ENCODE measurements at regions not wholly inside any gene's neighbourhood (a gene's known extent, or its start where the extent isn't known, plus 50 kb on each side); places are given as distances from the start of the nearest gene placed in this dataset.

- Histone ChIP-seq H3K4me2 (no peak overlapping the region), H3K9ac (no peak overlapping the region), H3K9me2 (peaks cover 3% of the 10 kb centered on the region; the same call in 1 of the 2 replicates), H3K4me1 (ENCODE audit: control insufficient read depth in 1 of 2, insufficient read depth in 2 of 2, low read depth in 1 of 2, low read length in 1 of 2) (peaks cover 0 to 2% of the 10 kb centered on the region in 2 experiments; a peak in 1 of 4 replicates), H2AFZ (ENCODE audit: low read depth) (no peak overlapping the region), H3K27me3 (ENCODE audit: insufficient read depth) (no peaks in the 10 kb centered on the region), H3K79me2 (ENCODE audit: insufficient read depth) (no peaks in the 10 kb centered on the region), H3F3A (replicated peaks; ENCODE audit: insufficient read depth) (no peaks in the 10 kb centered on the region), H3K27ac (ENCODE audit: low read depth in 2 of 2, low read length in 1 of 2) (no peak overlapping the region), H3K4me3 (ENCODE audit: low read depth in 2 of 2, low read length in 1 of 2) (no peak overlapping the region), H3K36me3 (replicated peaks in 1 of 2; ENCODE audit: control insufficient read depth in 1 of 2, insufficient read depth in 2 of 2, low read length in 1 of 2) (no peaks in the 10 kb centered on the region), H3K9me3 (no peaks in the 10 kb centered on the region), H4K20me1 (ENCODE audit: insufficient read depth) (no peaks in the 10 kb centered on the region)
- CTCF ChIA-PET: no interaction called here
- no peak for DNase-seq
- POLR2A ChIA-PET: no interaction called here
- no peak for TF ChIP-seq CTCF (IDR thresholded peaks at IDR 0.05)
- no peak for TF ChIP-seq FOXM1 (IDR thresholded peaks at IDR 0.05; ENCODE audit: low read depth)
- no peak for TF ChIP-seq YY1 (IDR thresholded peaks at IDR 0.05; ENCODE audit: low read depth)
- TF ChIP-seq USF1 (IDR thresholded peaks at IDR 0.05; ENCODE audit: borderline replicate concordance, low read depth): no peak
- no peak for TF ChIP-seq MEF2A (IDR thresholded peaks at IDR 0.05; ENCODE audit: borderline replicate concordance, low read depth)
- no peak for TF ChIP-seq IRF3 (IDR thresholded peaks at IDR 0.05; ENCODE audit: low read depth, low read length)
- TF ChIP-seq SMC3 (IDR thresholded peaks at IDR 0.05; ENCODE audit: low read depth, low read length): no peak
Observed at GRCh38 chr10:118148247-118148646, 101.5 kb upstream of the RAB11FIP2 start.

DNA sequence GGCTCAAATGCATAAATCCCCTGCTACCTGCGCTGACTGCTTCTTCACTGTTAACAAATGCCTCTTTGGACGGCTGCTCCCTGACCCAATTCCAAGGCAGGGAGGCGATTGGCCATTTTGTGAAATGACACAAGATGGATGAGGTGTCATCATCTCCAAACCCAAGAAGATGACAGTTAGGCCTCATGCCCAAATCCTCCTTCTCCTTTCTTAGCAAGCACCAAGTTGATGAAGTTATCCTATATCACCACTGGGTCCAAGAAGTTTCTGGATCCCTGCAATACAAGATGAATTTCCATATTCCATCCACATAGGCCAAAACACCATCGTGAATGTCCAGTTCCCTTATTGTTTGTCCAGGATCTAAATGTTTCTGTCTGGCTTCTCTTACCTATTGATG, 98.5 kb upstream of the RAB11FIP2 start:
- H3K4me1 ChIP-seq (ENCODE audit: control insufficient read depth in 1 of 2, insufficient read depth in 2 of 2, low read depth in 1 of 2, low read length in 1 of 2): peaks cover 0 to 2% of the 10 kb centered on the region in 2 experiments; a peak in 1 of 4 replicates
- no peaks in the 10 kb centered on the region for H3K79me2 ChIP-seq (ENCODE audit: insufficient read depth)
- no peak overlapping the region for H3K27ac ChIP-seq (ENCODE audit: low read depth in 2 of 2, low read length in 1 of 2)
- no peak overlapping the region for H3K4me3 ChIP-seq (ENCODE audit: low read depth in 2 of 2, low read length in 1 of 2)
- no peaks in the 10 kb centered on the region for H3K36me3 ChIP-seq (replicated peaks in 1 of 2; ENCODE audit: control insufficient read depth in 1 of 2, insufficient read depth in 2 of 2, low read length in 1 of 2)
- H3K9me3 ChIP-seq: no peaks in the 10 kb centered on the region
- no peak overlapping the region for H3K4me2 ChIP-seq
- no peak overlapping the region for H3K9ac ChIP-seq
- 32% methylated on average over 4 of the region's 4 CpGs for WGBS (ENCODE audit: low lambda C conversion rate)
- TF ChIP-seq POLR2AphosphoS5 (IDR thresholded peaks at IDR 0.05; ENCODE audit: low read depth, low read length) (no peak), RFX5 (IDR thresholded peaks at IDR 0.05; ENCODE audit: low read length) (no peak), EZH2phosphoT487 (IDR thresholded peaks at IDR 0.05; ENCODE audit: borderline replicate concordance, low read depth) (no peak), IRF3 (IDR thresholded peaks at IDR 0.05; ENCODE audit: low read depth, low read length) (no peak), CHD2 (IDR thresholded peaks at IDR 0.05; ENCODE audit: low read length, partially characterized antibody) (no peak), TEAD4 (IDR thresholded peaks at IDR 0.05; ENCODE audit: borderline replicate concordance, insufficient read depth) (no peak), RCOR1 (IDR thresholded peaks at IDR 0.05; ENCODE audit: low read length) (no peak), FOSL2 (IDR thresholded peaks at IDR 0.05; ENCODE audit: borderline replicate concordance, low read depth) (no peak), CTCF (IDR thresholded peaks at IDR 0.05) (no peak), JUND (IDR thresholded peaks at IDR 0.05) (no peak), USF1 (IDR thresholded peaks at IDR 0.05; ENCODE audit: borderline replicate concordance, low read depth) (no peak), MXI1 (IDR thresholded peaks at IDR 0.05; ENCODE audit: low read depth, low read length) (no peak), MAX (IDR thresholded peaks at IDR 0.05; ENCODE audit: low read depth) (no peak)
- POLR2A ChIA-PET: no interaction called here
- H3K27me3 ChIP-seq (ENCODE audit: insufficient read depth): no peaks in the 10 kb centered on the region
- H3K9me2 ChIP-seq: peaks cover 3% of the 10 kb centered on the region; the same call in 1 of the 2 replicates
- no peaks in the 10 kb centered on the region for H4K20me1 ChIP-seq (ENCODE audit: insufficient read depth)
- no peaks in the 10 kb centered on the region for H3F3A ChIP-seq (replicated peaks; ENCODE audit: insufficient read depth)
- H2AFZ ChIP-seq (ENCODE audit: low read depth): no peak overlapping the region
- no peak for DNase-seq
- CTCF ChIA-PET: no interaction called here

Data from SK-N-SH (cell line).